ENCODE measurements at regions not wholly inside any gene's neighbourhood (a gene's known extent, or its start where the extent isn't known, plus 50 kb on each side); places are given as distances from the start of the nearest gene placed in this dataset.

- no peak overlapping the region for H3K27ac Mint-ChIP-seq (ENCODE audit: unreplicated experiment)
- H3K4me3 Mint-ChIP-seq (ENCODE audit: unreplicated experiment): no peak overlapping the region
- no peak for DNase-seq (ENCODE audit: low spot score)
- no peaks in the 10 kb centered on the region for H3K27me3 Mint-ChIP-seq (ENCODE audit: unreplicated experiment)
- peaks cover 19% of the 10 kb centered on the region for H3K4me1 Mint-ChIP-seq (ENCODE audit: unreplicated experiment)
- no peaks in the 10 kb centered on the region for H3K9me3 Mint-ChIP-seq (ENCODE audit: unreplicated experiment)
- TF ChIP-seq CTCF (IDR thresholded peaks at IDR 0.05; ENCODE audit: unreplicated experiment): no peak
- no peaks in the 10 kb centered on the region for H3K36me3 Mint-ChIP-seq (ENCODE audit: low read depth, unreplicated experiment)
Observed at GRCh38 chr2:35976611-35977010, 379.0 kb upstream of the CRIM1 start.

GRCh38 chr2:35973737-35974132 lies 381.8 kb upstream of the CRIM1 start:
- Mint-ChIP-seq H3K4me1 (ENCODE audit: unreplicated experiment) (peaks cover 24% of the 10 kb centered on the region), H3K9me3 (ENCODE audit: unreplicated experiment) (no peaks in the 10 kb centered on the region), H3K36me3 (ENCODE audit: low read depth, unreplicated experiment) (no peaks in the 10 kb centered on the region), H3K27me3 (ENCODE audit: unreplicated experiment) (no peaks in the 10 kb centered on the region), H3K4me3 (ENCODE audit: unreplicated experiment) (no peak overlapping the region), H3K27ac (ENCODE audit: unreplicated experiment) (peak overlapping the region; percentile 91)
- TF ChIP-seq CTCF (IDR thresholded peaks at IDR 0.05; ENCODE audit: unreplicated experiment): no peak
- DNase-seq (ENCODE audit: low spot score): peak; percentile 36

DNA sequence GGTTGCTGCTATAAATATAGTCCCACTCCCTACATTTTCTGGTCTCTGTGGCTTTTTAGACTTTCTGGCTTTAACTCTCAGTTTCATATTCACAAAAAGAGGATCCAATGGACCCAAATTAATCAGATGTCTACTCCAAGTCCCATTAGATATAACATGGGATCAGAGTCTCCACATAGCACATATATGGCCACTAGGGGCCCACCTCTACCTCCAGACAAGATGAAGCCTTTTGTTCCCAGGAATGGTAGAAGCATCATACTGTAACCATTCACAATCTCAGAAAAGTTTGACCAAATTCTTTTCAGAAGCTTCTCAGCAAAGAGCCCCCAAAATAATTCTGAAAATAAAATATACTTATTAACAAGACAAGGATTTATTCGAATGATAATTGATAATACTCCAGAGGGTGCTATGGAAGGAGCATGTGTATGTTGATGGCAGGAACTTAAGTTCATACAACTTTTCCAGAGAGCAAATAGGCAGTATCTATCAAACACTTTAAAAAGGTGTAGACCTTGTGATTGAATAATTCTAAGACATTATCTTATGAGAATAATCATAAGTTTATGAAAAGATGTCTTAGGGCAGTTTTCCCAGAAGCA lies 382.3 kb upstream of the CRIM1 start:
- peaks cover 24% of the 10 kb centered on the region for H3K4me1 Mint-ChIP-seq (ENCODE audit: unreplicated experiment)
- H3K9me3 Mint-ChIP-seq (ENCODE audit: unreplicated experiment): no peaks in the 10 kb centered on the region
- no peaks in the 10 kb centered on the region for H3K36me3 Mint-ChIP-seq (ENCODE audit: low read depth, unreplicated experiment)
- H3K27me3 Mint-ChIP-seq (ENCODE audit: unreplicated experiment): no peaks in the 10 kb centered on the region
- peak; percentile 69 for TF ChIP-seq CTCF (IDR thresholded peaks at IDR 0.05; ENCODE audit: unreplicated experiment)
- DNase-seq (ENCODE audit: low spot score): peak; percentile 23
- peak overlapping the region; percentile 91 for H3K27ac Mint-ChIP-seq (ENCODE audit: unreplicated experiment)
- no peak overlapping the region for H3K4me3 Mint-ChIP-seq (ENCODE audit: unreplicated experiment)

- no peak overlapping the region for H3K4me3 Mint-ChIP-seq (ENCODE audit: unreplicated experiment)
- H3K27ac Mint-ChIP-seq (ENCODE audit: unreplicated experiment): peak overlapping the region; percentile 79
- peaks cover 20% of the 10 kb centered on the region for H3K4me1 Mint-ChIP-seq (ENCODE audit: unreplicated experiment)
- no peaks in the 10 kb centered on the region for H3K9me3 Mint-ChIP-seq (ENCODE audit: unreplicated experiment)
- H3K36me3 Mint-ChIP-seq (ENCODE audit: low read depth, unreplicated experiment): peaks cover 12% of the 10 kb centered on the region
- H3K27me3 Mint-ChIP-seq (ENCODE audit: unreplicated experiment): no peaks in the 10 kb centered on the region
- no peak for TF ChIP-seq CTCF (IDR thresholded peaks at IDR 0.05; ENCODE audit: unreplicated experiment)
- no peak for DNase-seq (ENCODE audit: low spot score)
Observed at GRCh38 chr2:35963824-35964223, 391.8 kb upstream of the CRIM1 start.

GRCh38 chr2:35963357-35963756 lies 392.2 kb upstream of the CRIM1 start:
- Mint-ChIP-seq H3K4me3 (ENCODE audit: unreplicated experiment) (no peak overlapping the region), H3K27me3 (ENCODE audit: unreplicated experiment) (no peaks in the 10 kb centered on the region), H3K36me3 (ENCODE audit: low read depth, unreplicated experiment) (peaks cover 12% of the 10 kb centered on the region), H3K27ac (ENCODE audit: unreplicated experiment) (peak overlapping the region; percentile 84), H3K9me3 (ENCODE audit: unreplicated experiment) (no peaks in the 10 kb centered on the region), H3K4me1 (ENCODE audit: unreplicated experiment) (peaks cover 20% of the 10 kb centered on the region)
- no peak for TF ChIP-seq CTCF (IDR thresholded peaks at IDR 0.05; ENCODE audit: unreplicated experiment)
- DNase-seq (ENCODE audit: low spot score): no peak
